Hepatocyte (in vitro differentiated cells): ENCODE measurements at regions not wholly inside any gene's neighbourhood (a gene's known extent, or its start where the extent isn't known, plus 50 kb on each side); places are given as distances from the start of the nearest gene placed in this dataset.

Experiments used
- DNase-seq: peaks from one replicate; pipeline ENCODE4 v3.0.0-alpha.2; 2016; ENCODE audit warnings: low spot score
- H2AFZ ChIP-seq: fragments of 200-600 bp; sonication (generic); 2 replicates; pipeline ENCODE4 v1.6.0; 2016; ENCODE audit warnings: antibody characterized with exemption, mild to moderate bottlenecking
- H3K27ac ChIP-seq: fragments of 200-600 bp; sonication (generic); 2 replicates; pipeline ENCODE4 v1.5.1; 2016; ENCODE audit warnings: mild to moderate bottlenecking
- H3K27me3 ChIP-seq: fragments of 200-600 bp; sonication (generic); 2 replicates; pipeline ENCODE4 v1.6.1; 2016
- H3K36me3 ChIP-seq: fragments of 200-600 bp; sonication (generic); replicated peaks from 2 replicates; pipeline ENCODE4 v1.5.1; 2016; ENCODE audit warnings: low read depth; ENCODE audit not compliant: insufficient read depth
- H3K4me1 ChIP-seq: fragments of 200-600 bp; sonication (generic); 2 replicates; pipeline ENCODE4 v1.5.1; 2016; ENCODE audit warnings: mild to moderate bottlenecking, moderate library complexity; ENCODE audit not compliant: insufficient read depth
- H3K4me2 ChIP-seq: fragments of 200-600 bp; sonication (generic); 2 replicates; pipeline ENCODE4 v1.6.0; 2016
- H3K4me3 ChIP-seq: fragments of 200-600 bp; sonication (generic); 2 replicates; pipeline ENCODE4 v1.5.1; 2016; ENCODE audit warnings: mild to moderate bottlenecking
- H3K79me2 ChIP-seq: fragments of 200-600 bp; sonication (generic); 2 replicates; pipeline ENCODE4 v1.6.0; 2017; ENCODE audit warnings: mild to moderate bottlenecking
- H3K9me2 ChIP-seq: fragments of 200-600 bp; sonication (generic); replicated peaks from 2 replicates; pipeline ENCODE4 v1.6.0; 2017; ENCODE audit warnings: mild to moderate bottlenecking; ENCODE audit not compliant: insufficient read depth
- H3K9me3 ChIP-seq: fragments of 200-600 bp; sonication (generic); 2 replicates; pipeline ENCODE4 v1.5.1; 2016; ENCODE audit warnings: low read depth, mild to moderate bottlenecking
- H4K20me1 ChIP-seq: fragments of 200-600 bp; sonication (generic); 2 replicates; pipeline ENCODE4 v1.6.0; 2016; ENCODE audit warnings: mild to moderate bottlenecking; ENCODE audit not compliant: insufficient read depth, poor library complexity, severe bottlenecking
- CTCF ChIP-seq: fragments of 200-600 bp; sonication (generic); IDR thresholded peaks from 2 replicates; pipeline ENCODE4 v1.5.1; 2016; ENCODE audit warnings: antibody characterized with exemption, mild to moderate bottlenecking; ENCODE audit not compliant: poor library complexity
- EZH2 ChIP-seq: fragments of 200-600 bp; sonication (generic); IDR thresholded peaks from 2 replicates; pipeline ENCODE4 v1.6.1; 2016; ENCODE audit warnings: antibody characterized with exemption, mild to moderate bottlenecking, borderline replicate concordance
- EZH2phosphoT487 ChIP-seq: fragments of 200-600 bp; sonication (generic); IDR thresholded peaks from one replicate; pipeline ENCODE4 v1.6.1; 2018; ENCODE audit warnings: antibody characterized with exemption, mild to moderate bottlenecking, low read depth, moderate library complexity; ENCODE audit not compliant: unreplicated experiment, severe bottlenecking
- WGBS: methylation state at CpG from one replicate; pipeline ENCODE4 v1.1.6; 2016; ENCODE audit warnings: low lambda C conversion rate; ENCODE audit errors: missing lambda C conversion rate; 5-methylcytosine and 5-hydroxymethylcytosine counted together

- DNase-seq = no peak
- Histone ChIP-seq H3K27ac (no peak overlapping the region), H2AFZ (no peak overlapping the region)
Observed at GRCh38 chr6:133612459-133612858, 276.5 kb upstream of the TCF21 start.

GRCh38 chr6:133613211-133613610 is 275.7 kb upstream of the TCF21 start:
- DNase-seq = no peak
- Histone ChIP-seq H3K4me2 (peak overlapping the region; percentile 29), H3K9me3 (no peaks in the 10 kb centered on the region), H3K27ac (peak overlapping the region; percentile 8), H3K4me1 (peaks cover 15% of the 10 kb centered on the region), H4K20me1 (no peaks in the 10 kb centered on the region), H3K36me3 (no peaks in the 10 kb centered on the region), H3K4me3 (no peak overlapping the region), H3K9me2 (no peaks in the 10 kb centered on the region), H2AFZ (peak overlapping the region; percentile 2), H3K27me3 (no peaks in the 10 kb centered on the region), H3K79me2 (no peaks in the 10 kb centered on the region)
- 74% methylated on average over 3 of the region's 3 CpGs for WGBS
- no peak for TF ChIP-seq CTCF
- TF ChIP-seq EZH2 = no peak
- TF ChIP-seq EZH2phosphoT487 = no peak

More at GRCh38 chr6:133612459-133612858, 276.5 kb upstream of the TCF21 start:
- H3K27me3 ChIP-seq = no peaks in the 10 kb centered on the region
- no peak overlapping the region for H3K4me3 ChIP-seq
- H3K79me2 ChIP-seq = no peaks in the 10 kb centered on the region
- H3K36me3 ChIP-seq = no peaks in the 10 kb centered on the region
- no peak overlapping the region for H3K4me2 ChIP-seq
- no peaks in the 10 kb centered on the region for H3K9me3 ChIP-seq
- H4K20me1 ChIP-seq = no peaks in the 10 kb centered on the region
- TF ChIP-seq EZH2 (no peak), CTCF (no peak), EZH2phosphoT487 (no peak)
- H3K4me1 ChIP-seq = peaks cover 15% of the 10 kb centered on the region
- H3K9me2 ChIP-seq = no peaks in the 10 kb centered on the region

- H3K4me2 ChIP-seq = no peak overlapping the region
- no peaks in the 10 kb centered on the region for H3K9me2 ChIP-seq
- TF ChIP-seq EZH2phosphoT487 (no peak), CTCF (no peak), EZH2 (no peak)
- DNase-seq = no peak
- H3K79me2 ChIP-seq = no peaks in the 10 kb centered on the region
- no peak overlapping the region for H2AFZ ChIP-seq
- H3K36me3 ChIP-seq = no peaks in the 10 kb centered on the region
- no peaks in the 10 kb centered on the region for H3K4me1 ChIP-seq
- H3K27me3 ChIP-seq = no peaks in the 10 kb centered on the region
- no peaks in the 10 kb centered on the region for H4K20me1 ChIP-seq
- no peaks in the 10 kb centered on the region for H3K9me3 ChIP-seq
- H3K27ac ChIP-seq = no peak overlapping the region
- H3K4me3 ChIP-seq = no peak overlapping the region
Observed at GRCh38 chr6:133621751-133622150, 267.2 kb upstream of the TCF21 start.

GRCh38 chr6:133623065-133623464 is 265.8 kb upstream of the TCF21 start:
- WGBS = 58% methylated on average over 1 of the region's 1 CpG

More at GRCh38 chr6:133623065-133623464, 265.8 kb upstream of the TCF21 start:
- Histone ChIP-seq H3K4me1 (no peaks in the 10 kb centered on the region), H3K9me3 (no peaks in the 10 kb centered on the region), H3K36me3 (no peaks in the 10 kb centered on the region), H3K4me2 (no peak overlapping the region), H3K27me3 (no peaks in the 10 kb centered on the region), H3K9me2 (no peaks in the 10 kb centered on the region), H3K79me2 (no peaks in the 10 kb centered on the region), H4K20me1 (no peaks in the 10 kb centered on the region), H2AFZ (no peak overlapping the region), H3K4me3 (no peak overlapping the region), H3K27ac (no peak overlapping the region)
- TF ChIP-seq EZH2phosphoT487 = no peak
- no peak for TF ChIP-seq EZH2
- TF ChIP-seq CTCF = no peak
- DNase-seq = no peak
